H54 (cell line): ENCODE measurements at regions not wholly inside any gene's neighbourhood (a gene's known extent, or its start where the extent isn't known, plus 50 kb on each side); places are given as distances from the start of the nearest gene placed in this dataset.
"Not testable (repeated sequence)": the region's sequence is repeated elsewhere in the genome, so short reads cannot be mapped to it uniquely, and the experiment has no call there.

ENCODE experiments used
- DNase-seq: peaks from one replicate; pipeline ENCODE4 v3.0.0; 2011; ENCODE audit warnings: low spot score, mixed read lengths; ENCODE audit not compliant: insufficient read length
- FAIRE-seq: peaks from 3 replicates; lab custom pipeline; 2011; peaks lifted over from hg19 to GRCh38; lab: Jason Lieb, UNC
- POLR2A ChIP-seq: IDR thresholded peaks from 2 replicates; pipeline ENCODE4 v1.6.1; 2011; ENCODE audit warnings: low read depth, mild to moderate bottlenecking, low read length

- TF ChIP-seq POLR2A: no peak
- DNase-seq (peak; percentile 5), FAIRE-seq (no peak)
Measured at GRCh38 chr3:82496890-82497560, 735.6 kb upstream of the GBE1 start.

DNA sequence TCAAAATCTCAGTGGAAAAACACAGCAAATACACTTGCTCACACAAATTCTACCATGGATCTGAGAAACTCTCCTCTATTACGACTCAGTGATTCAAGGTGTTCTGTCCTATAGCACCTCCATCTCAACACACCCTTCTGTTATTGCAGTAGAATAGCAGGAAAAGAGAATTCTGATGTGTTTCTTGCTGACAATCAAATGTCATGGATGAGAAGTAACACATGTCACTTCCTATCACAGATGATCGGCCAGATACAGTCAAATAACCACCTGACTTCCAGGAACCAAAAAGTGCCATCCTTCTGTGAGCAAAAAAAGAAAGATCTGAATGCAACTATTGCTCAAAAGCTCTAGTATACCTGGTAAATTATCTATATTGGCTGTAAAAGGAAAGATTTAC lies 734.2 kb upstream of the GBE1 start:
- no peak for TF ChIP-seq POLR2A
- DNase-seq (no peak), FAIRE-seq (no peak)

- FAIRE-seq (no peak), DNase-seq (no peak)
- TF ChIP-seq POLR2A: no peak
Measured at GRCh38 chr3:82494977-82495489, 733.6 kb upstream of the GBE1 start.

DNA sequence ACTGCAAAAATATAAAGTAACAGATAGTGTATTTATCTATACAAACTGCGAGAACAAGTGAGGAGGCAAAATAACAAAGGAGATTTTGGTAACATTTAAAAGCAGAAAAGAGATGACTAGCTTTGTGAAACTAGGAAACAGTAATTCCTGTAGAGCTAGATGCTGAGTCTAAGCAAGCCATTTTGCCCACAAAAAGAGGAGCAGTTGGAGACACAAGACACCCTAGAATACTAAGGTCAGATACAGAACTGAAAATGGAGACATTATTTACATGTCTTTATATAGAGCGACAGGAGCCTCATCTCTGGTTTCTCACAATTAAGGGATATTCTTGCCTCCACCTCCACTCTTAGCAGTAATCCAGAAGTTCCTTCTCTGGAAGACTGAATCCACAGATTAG lies 732.4 kb upstream of the GBE1 start:
- TF ChIP-seq POLR2A: no peak
- DNase-seq: no peak
- no peak for FAIRE-seq

DNA sequence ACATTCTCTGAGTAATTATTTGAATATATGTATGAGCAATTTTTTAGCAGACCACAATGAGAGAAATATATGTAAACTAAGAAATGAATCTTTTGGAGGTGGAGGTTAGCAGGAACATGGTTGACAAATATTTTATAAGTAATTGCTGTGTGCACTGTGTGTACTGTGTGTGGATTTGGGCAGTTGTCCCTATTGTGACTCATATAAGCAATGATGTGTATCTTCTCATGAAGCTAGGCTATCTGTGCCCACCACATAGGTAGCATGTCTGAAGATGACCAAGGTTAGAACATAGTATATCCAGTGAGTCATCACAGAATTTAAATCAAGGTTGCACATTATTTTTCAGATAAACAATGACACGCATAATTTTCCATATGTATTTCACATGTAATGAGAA lies 713.9 kb upstream of the GBE1 start:
- TF ChIP-seq POLR2A: no peak
- no peak for FAIRE-seq
- no peak for DNase-seq

- FAIRE-seq (no peak), DNase-seq (no peak)
- TF ChIP-seq POLR2A: no peak
Measured at GRCh38 chr3:82474711-82475110, 713.3 kb upstream of the GBE1 start.

DNA sequence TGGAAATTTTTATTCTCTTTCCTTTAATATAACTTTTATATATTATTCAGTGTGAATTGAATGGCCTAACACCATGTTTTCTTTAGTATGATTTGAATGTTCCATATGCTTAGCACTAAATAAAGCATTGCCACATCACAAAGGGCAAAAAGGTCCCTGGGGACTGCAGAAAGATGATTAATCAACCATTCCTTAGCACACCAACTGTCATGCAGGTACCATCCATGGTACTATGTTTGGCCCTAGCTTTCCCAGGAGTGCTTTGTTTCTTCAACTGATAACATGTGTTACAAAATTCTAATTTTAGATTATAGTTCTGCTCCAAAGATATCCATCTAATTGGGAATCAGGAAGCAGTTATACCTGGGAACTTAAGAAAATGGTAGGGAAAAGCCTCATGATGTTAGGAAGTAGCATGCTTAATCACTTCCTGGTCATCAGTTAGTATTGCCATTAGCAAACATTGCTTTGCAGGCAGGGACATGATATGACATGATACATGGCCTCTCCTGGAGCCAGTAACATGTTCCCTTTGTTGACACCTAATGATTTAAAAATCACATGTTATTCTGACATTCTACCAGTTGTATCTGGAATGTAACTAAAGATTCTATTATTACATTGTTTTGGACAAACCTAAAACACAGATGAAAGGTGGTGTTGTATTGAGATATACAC lies 712.6 kb upstream of the GBE1 start:
- DNase-seq: no peak
- TF ChIP-seq POLR2A: no peak
- FAIRE-seq: no peak

DNA sequence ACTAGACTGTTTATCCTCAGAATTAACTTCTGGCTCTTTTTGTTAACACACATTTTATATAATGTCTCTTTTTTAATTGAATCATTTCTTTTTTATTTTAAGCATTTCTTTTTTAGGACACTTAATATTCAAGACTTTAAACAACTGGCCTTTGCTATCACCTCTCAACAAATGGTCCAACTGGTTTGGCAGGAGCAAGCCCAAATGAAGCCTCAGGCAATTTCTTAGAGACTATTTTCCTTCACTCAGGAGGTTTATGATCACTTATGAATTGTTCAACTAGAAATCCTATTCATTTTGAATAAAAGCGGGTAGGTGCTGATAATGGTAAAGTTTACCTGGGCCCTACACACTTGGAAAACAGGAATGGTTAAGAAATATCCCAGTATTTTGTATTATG lies 705.6 kb upstream of the GBE1 start:
- no peak for TF ChIP-seq POLR2A
- DNase-seq: no peak
- no peak for FAIRE-seq

GRCh38 chr3:82462977-82463376 lies 701.5 kb upstream of the GBE1 start:
- no peak for TF ChIP-seq POLR2A
- FAIRE-seq: no peak
- DNase-seq: no peak

GRCh38 chr3:82461049-82461889 lies 699.8 kb upstream of the GBE1 start:
- FAIRE-seq (no peak), DNase-seq (no peak)
- no peak for TF ChIP-seq POLR2A

GRCh38 chr3:82448320-82448719 lies 686.9 kb upstream of the GBE1 start:
- FAIRE-seq (no peak), DNase-seq (no peak)
- no peak for TF ChIP-seq POLR2A

DNA sequence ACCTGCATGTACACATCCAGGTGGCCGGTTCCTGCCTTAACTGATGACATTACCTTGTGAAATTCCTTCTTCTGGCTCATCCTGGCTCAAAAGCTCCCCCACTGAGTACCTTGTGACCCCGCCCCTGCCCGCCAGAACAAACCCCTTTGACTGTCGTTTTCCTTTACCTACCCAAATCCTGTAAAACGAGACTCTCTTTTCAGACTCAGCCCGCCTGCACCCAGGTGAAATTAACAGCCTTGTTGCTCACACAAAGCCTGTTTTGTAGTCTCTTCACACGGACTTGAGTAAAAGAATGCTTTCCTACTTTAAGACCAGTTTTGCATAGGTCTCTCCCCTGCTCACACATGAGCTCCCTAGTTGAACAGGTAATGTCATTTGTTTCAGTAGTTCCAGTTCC lies 667.4 kb upstream of the GBE1 start:
- FAIRE-seq, DNase-seq: not testable (repeated sequence)

GRCh38 chr3:82424031-82424339 lies 662.5 kb upstream of the GBE1 start:
- TF ChIP-seq POLR2A: no peak
- DNase-seq: no peak
- FAIRE-seq: no peak
